GM12878 (cell line): ENCODE measurements at regions not wholly inside any gene's neighbourhood (a gene's known extent, or its start where the extent isn't known, plus 50 kb on each side); places are given as distances from the start of the nearest gene placed in this dataset.

Experiments
- ATAC-seq: fragments of 200-7000 bp; cut with Tn5 transposase; 3 replicates; pipeline ENCODE4 v1.9.1; 2020; ENCODE audit warnings: mild to moderate bottlenecking, moderate library complexity
- BruUV-seq: library from RNA; stranded (reverse); fragments of 400-500 nt; replicated peaks from 2 replicates; lab custom pipeline; 2021; lab: Mats Ljungman, UMichigan
- CTCF ChIA-PET: fragments of 300-600 bp; sonication (Branson Sonifier 250); formaldehyde crosslinking; extraction: SDS; loops from one replicate; lab custom pipeline; 2021; ENCODE audit warnings: inconsistent platforms; lab: Yijun Ruan, JAX
- POLR2A ChIA-PET: fragments of 350-600 bp; formaldehyde crosslinking; extraction: SDS; loops from one replicate; lab custom pipeline; 2021; ENCODE audit warnings: inconsistent platforms; lab: Charles Lee
- RAD21 ChIA-PET: fragments of 300-600 bp; sonication (Branson Sonifier 250); formaldehyde crosslinking; loops from one replicate; lab custom pipeline; 2023; ENCODE audit warnings: antibody characterized with exemption; ENCODE audit not compliant: unreplicated experiment; lab: Charles Lee
- SMC1A ChIA-PET: fragments of 300-600 bp; sonication (Branson Sonifier 250); formaldehyde crosslinking; loops from one replicate; lab custom pipeline; 2023; ENCODE audit not compliant: unreplicated experiment, uncharacterized antibody; lab: Charles Lee
- DNase-seq: peaks from one replicate; pipeline ENCODE4 v3.0.0-alpha.2; 2011; ENCODE audit warnings: low read depth, low spot score
- FAIRE-seq: peaks from 3 replicates; lab custom pipeline; 2011; peaks lifted over from hg19 to GRCh38; lab: Jason Lieb, UNC
- H2AFZ ChIP-seq: 2 replicates; pipeline ENCODE4 v1.6.0; 2011; ENCODE audit warnings: low read depth, low read length, control low read depth; ENCODE audit not compliant: control insufficient read depth
- H3K27ac ChIP-seq: 2 replicates; pipeline ENCODE4 v1.5.1; 2011; ENCODE audit warnings: control low read depth; ENCODE audit not compliant: control insufficient read depth, insufficient read depth
- H3K27me3 ChIP-seq, 2 experiments: replicated peaks in 1 of 2; 2 replicates each; pipeline versions ENCODE4 v1.6.0 to v1.6.1; 2011; ENCODE audit warnings: low read length in 1 of 2; ENCODE audit not compliant: control insufficient read depth in 2 of 2, insufficient read depth in 2 of 2
- H3K36me3 ChIP-seq, 2 experiments: 2 replicates each; pipeline ENCODE4 v1.5.1; 2011; ENCODE audit warnings: low read length in 1 of 2; ENCODE audit not compliant: control insufficient read depth in 2 of 2, insufficient read depth in 2 of 2
- H3K4me1 ChIP-seq: 2 replicates; pipeline ENCODE4 v1.6.1; 2011; ENCODE audit warnings: mild to moderate bottlenecking, low read length, moderate library complexity, mixed read lengths; ENCODE audit not compliant: control insufficient read depth, insufficient read depth
- H3K4me2 ChIP-seq: 2 replicates; pipeline ENCODE4 v1.6.0; 2011; ENCODE audit warnings: control low read depth; ENCODE audit not compliant: control insufficient read depth, insufficient read depth
- H3K4me3 ChIP-seq: fragments of 200-600 bp; sonication (generic); 2 replicates; pipeline ENCODE4 v1.5.1; 2016
- H3K79me2 ChIP-seq: 2 replicates; pipeline ENCODE4 v1.6.0; 2011; ENCODE audit warnings: low read length; ENCODE audit not compliant: control insufficient read depth, insufficient read depth
- H3K9ac ChIP-seq: 2 replicates; pipeline ENCODE4 v1.8.0; 2011; ENCODE audit warnings: low read length, control low read depth, mixed read lengths; ENCODE audit not compliant: control insufficient read depth, insufficient read depth
- H3K9me3 ChIP-seq: replicated peaks from 3 replicates; pipeline ENCODE4 v1.5.1; 2011; ENCODE audit warnings: mild to moderate bottlenecking, low read length; ENCODE audit not compliant: control insufficient read depth, insufficient read depth
- H4K20me1 ChIP-seq: 2 replicates; pipeline ENCODE4 v1.6.0; 2011; ENCODE audit not compliant: control insufficient read depth, insufficient read depth
- ATF7 ChIP-seq: fragments of 450-650 bp; IDR thresholded peaks from 2 replicates; pipeline ENCODE4 v1.6.1; 2016; ENCODE audit warnings: low read depth, mild to moderate bottlenecking
- CBX3 ChIP-seq: fragments of 200-600 bp; sonication (generic); IDR thresholded peaks from 2 replicates; pipeline ENCODE4 v1.6.1; 2016; ENCODE audit warnings: low read depth, borderline replicate concordance
- EED ChIP-seq: sonication (generic); IDR thresholded peaks from 2 replicates; pipeline ENCODE4 v1.6.1; 2016; ENCODE audit warnings: antibody characterized with exemption, low read depth
- ESRRA ChIP-seq: IDR thresholded peaks from 2 replicates; pipeline ENCODE4 v1.6.1; 2012; ENCODE audit warnings: mild to moderate bottlenecking, low read length, improper control_type of control experiment
- HDGF ChIP-seq: fragments of 450-650 bp; IDR thresholded peaks from 2 replicates; pipeline ENCODE4 v1.6.1; 2016; ENCODE audit warnings: antibody characterized with exemption
- IRF5 ChIP-seq: fragments of 450-650 bp; IDR thresholded peaks from 2 replicates; pipeline ENCODE4 v1.6.1; 2017; ENCODE audit warnings: borderline replicate concordance
- KAT2A ChIP-seq: conservative IDR thresholded peaks from 2 replicates; pipeline ENCODE4 v1.6.1; 2011; ENCODE audit warnings: low read depth, low read length; ENCODE audit not compliant: control insufficient read depth
- KDM1A ChIP-seq: fragments of 200-600 bp; sonication (generic); IDR thresholded peaks from 2 replicates; pipeline ENCODE4 v1.6.1; 2016; ENCODE audit warnings: borderline replicate concordance
- NR2C2 ChIP-seq: IDR thresholded peaks from 2 replicates; pipeline ENCODE4 v1.6.1; 2011; ENCODE audit warnings: borderline replicate concordance, low read depth; ENCODE audit not compliant: control insufficient read depth, insufficient read length
- POU2F2 ChIP-seq: IDR thresholded peaks from 3 replicates; pipeline ENCODE4 v1.6.1; 2011; ENCODE audit warnings: low read depth, mild to moderate bottlenecking, low read length, borderline replicate concordance
- REST ChIP-seq: IDR thresholded peaks from 2 replicates; pipeline ENCODE4 v1.6.1; 2012; ENCODE audit warnings: mild to moderate bottlenecking, low read depth, low read length
- SIX5 ChIP-seq: IDR thresholded peaks from 2 replicates; pipeline ENCODE4 v1.6.1; 2011; ENCODE audit warnings: mild to moderate bottlenecking, low read depth, low read length, moderate library complexity; ENCODE audit not compliant: severe bottlenecking
- TCF3 ChIP-seq: IDR thresholded peaks from 2 replicates; pipeline ENCODE4 v1.6.1; 2012; ENCODE audit warnings: low read depth, mild to moderate bottlenecking, low read length, borderline replicate concordance; ENCODE audit not compliant: insufficient read depth
- ZBED1 ChIP-seq: IDR thresholded peaks from 2 replicates; pipeline ENCODE4 v1.6.1; 2016; ENCODE audit warnings: borderline replicate concordance
- ZNF24 ChIP-seq: fragments of 450-650 bp; IDR thresholded peaks from 2 replicates; pipeline ENCODE4 v1.6.1; 2017; ENCODE audit warnings: antibody characterized with exemption, mild to moderate bottlenecking
- WGBS: methylation state at CpG from one replicate; pipeline ENCODE4 v1.1.6; 2016; ENCODE audit warnings: low lambda C conversion rate; ENCODE audit not compliant: insufficient replicate concordance, insufficient coverage; ENCODE audit errors: missing lambda C conversion rate; 5-methylcytosine and 5-hydroxymethylcytosine counted together
- in situ Hi-C: fragments of 300-500 bp; cut with MboI; formaldehyde crosslinking; loops from 9 replicates; pipeline ENCODE4 v1.14.3; 2018; ENCODE audit warnings: mixed read lengths
- intact Hi-C: fragments of 100-400 bp; cut with micrococcal nuclease; formaldehyde crosslinking; loops from one replicate; pipeline ENCODE4 v1.14.2; 2022; ENCODE audit not compliant: unreplicated experiment

- Histone ChIP-seq H3K36me3 (no peaks in the 10 kb centered on the region), H3K4me1 (no peaks in the 10 kb centered on the region), H3K9me3 (no peaks in the 10 kb centered on the region), H3K27ac (no peak overlapping the region), H3K4me3 (no peak overlapping the region), H3K9ac (no peak overlapping the region), H3K4me2 (no peak overlapping the region), H3K79me2 (no peaks in the 10 kb centered on the region)
- intact Hi-C loops (loop anchor here (10.0 kb wide), 1 partner anchor 404 kb away; no protein-coding TSS in a partner anchor), in situ Hi-C loops (loop anchor here (10.0 kb wide), 1 partner anchor 484 kb away; no protein-coding TSS in a partner anchor)
- no peak for DNase-seq
- FAIRE-seq, result no peak
- RAD21 ChIA-PET, result no interaction called here
- no TSS peak for BruUV-seq
- POLR2A ChIA-PET, result no interaction called here
- no peak for TF ChIP-seq NR2C2
- no peak for TF ChIP-seq HDGF
- TF ChIP-seq SIX5, result no peak
- TF ChIP-seq KDM1A, result no peak
- TF ChIP-seq TCF3, result no peak
- TF ChIP-seq POU2F2, result no peak
- no peak for TF ChIP-seq ATF7
- no peak for TF ChIP-seq ZBED1
- TF ChIP-seq ZNF24, result no peak
- TF ChIP-seq, all 136 proteins: peak for 0
- ChIA-PET CTCF (interaction anchor here (1.3 kb wide), 1 partner anchor 11 kb away, joined by 4 read pairs; no protein-coding TSS in a partner anchor), SMC1A (no interaction called here)
- Histone ChIP-seq H2AFZ (no peak overlapping the region), H4K20me1 (no peaks in the 10 kb centered on the region), H3K27me3 (no peaks in the 10 kb centered on the region; a peak in 2 of 4 replicates)
- 95% methylated on average over 1 of the region's 1 CpG for WGBS
- no peak for ATAC-seq
Observed at GRCh38 chr5:42900734-42901133, 89.0 kb upstream of the SELENOP start.

- no peak overlapping the region for H3K27ac ChIP-seq
- H3K4me2 ChIP-seq, result no peak overlapping the region
- no peaks in the 10 kb centered on the region for H3K4me1 ChIP-seq
- H3K36me3 ChIP-seq, result no peaks in the 10 kb centered on the region
- ATAC-seq, result no peak
- intact Hi-C loops (no loop called here), in situ Hi-C loops (no loop called here)
- CTCF ChIA-PET, result interaction anchor here (0.9 to 1.9 kb wide), 3 partner anchors 9 to 17 kb away, joined by 4 read pairs; no protein-coding TSS in a partner anchor
- 47% methylated on average over 14 of the region's 14 CpGs for WGBS
- DNase-seq, result no peak
- SMC1A ChIA-PET, result interaction anchor here (1.1 kb wide), 1 partner anchor 9 kb away, joined by 3 read pairs; no protein-coding TSS in a partner anchor
- no peak for FAIRE-seq
- H3K9ac ChIP-seq, result no peak overlapping the region
- no peaks in the 10 kb centered on the region for H3K9me3 ChIP-seq
- RAD21 ChIA-PET, result no interaction called here
- peaks cover 0 to 2% of the 10 kb centered on the region in 2 experiments; a peak in 3 of 4 replicates for H3K27me3 ChIP-seq
- no peaks in the 10 kb centered on the region for H4K20me1 ChIP-seq
- POLR2A ChIA-PET, result no interaction called here
- no peaks in the 10 kb centered on the region for H3K79me2 ChIP-seq
- BruUV-seq, result no TSS peak
- H2AFZ ChIP-seq, result no peak overlapping the region
- H3K4me3 ChIP-seq, result no peak overlapping the region
- TF ChIP-seq KAT2A (no peak), EED (no peak), REST (no peak), POU2F2 (no peak), CBX3 (no peak), ESRRA (no peak), IRF5 (no peak)
Observed at GRCh38 chr5:42898760-42899159, 87.1 kb upstream of the SELENOP start.
